ENCODE measurements at regions not wholly inside any gene's neighbourhood (a gene's known extent, or its start where the extent isn't known, plus 50 kb on each side); places are given as distances from the start of the nearest gene placed in this dataset.

- ATAC-seq: no peak
Measured at GRCh38 chr2:16127958-16128357, 187.6 kb downstream of the MYCN start.

GRCh38 chr2:16127276-16127940 lies 187.1 kb downstream of the MYCN start:
- TF ChIP-seq TOX (CRISPR knock-in tag; IDR thresholded peaks at IDR 0.05; ENCODE audit: borderline replicate concordance): no peak
- TF ChIP-seq CSDC2 (CRISPR knock-in tag; IDR thresholded peaks at IDR 0.05): no peak
- ATAC-seq: no peak

More at GRCh38 chr2:16127958-16128357, 187.6 kb downstream of the MYCN start:
- TF ChIP-seq ISL1 (CRISPR knock-in tag; IDR thresholded peaks at IDR 0.05) (no peak), RARB (CRISPR knock-in tag; IDR thresholded peaks at IDR 0.05) (no peak)

GRCh38 chr2:16126517-16127275 lies 186.3 kb downstream of the MYCN start:
- TF ChIP-seq CREB5 (CRISPR knock-in tag; IDR thresholded peaks at IDR 0.05; ENCODE audit: low read depth): no peak
- TF ChIP-seq ISL1 (CRISPR knock-in tag; IDR thresholded peaks at IDR 0.05): no peak
- no peak for TF ChIP-seq ZNF8 (CRISPR knock-in tag; IDR thresholded peaks at IDR 0.05)
- TF ChIP-seq ESRRG (CRISPR knock-in tag; IDR thresholded peaks at IDR 0.05): no peak
- no peak for TF ChIP-seq ZC3H10 (CRISPR knock-in tag; IDR thresholded peaks at IDR 0.05)
- no peak for TF ChIP-seq ARNTL (CRISPR knock-in tag; IDR thresholded peaks at IDR 0.05; ENCODE audit: borderline replicate concordance, low read depth)
- TF ChIP-seq POU6F1 (CRISPR knock-in tag; IDR thresholded peaks at IDR 0.05; ENCODE audit: borderline replicate concordance, low read depth): no peak
- no peak for TF ChIP-seq TCF4 (CRISPR knock-in tag; IDR thresholded peaks at IDR 0.05; ENCODE audit: borderline replicate concordance)
- TF ChIP-seq ZNF70 (CRISPR knock-in tag; IDR thresholded peaks at IDR 0.05): no peak
- TF ChIP-seq TOX (CRISPR knock-in tag; IDR thresholded peaks at IDR 0.05; ENCODE audit: borderline replicate concordance): no peak
- TF ChIP-seq SNAI2 (CRISPR knock-in tag; IDR thresholded peaks at IDR 0.05): no peak
- no peak for TF ChIP-seq PPARA (CRISPR knock-in tag; IDR thresholded peaks at IDR 0.05; ENCODE audit: borderline replicate concordance)

GRCh38 chr2:16125614-16126516 lies 185.5 kb downstream of the MYCN start:
- no peak for ATAC-seq
- no peak for TF ChIP-seq PPARA (CRISPR knock-in tag; IDR thresholded peaks at IDR 0.05; ENCODE audit: borderline replicate concordance)
- no peak for TF ChIP-seq POU6F1 (CRISPR knock-in tag; IDR thresholded peaks at IDR 0.05; ENCODE audit: borderline replicate concordance, low read depth)
- no peak for TF ChIP-seq SNAI2 (CRISPR knock-in tag; IDR thresholded peaks at IDR 0.05)
- no peak for TF ChIP-seq TOX (CRISPR knock-in tag; IDR thresholded peaks at IDR 0.05; ENCODE audit: borderline replicate concordance)
- no peak for TF ChIP-seq CREB5 (CRISPR knock-in tag; IDR thresholded peaks at IDR 0.05; ENCODE audit: low read depth)
- TF ChIP-seq TCF4 (CRISPR knock-in tag; IDR thresholded peaks at IDR 0.05; ENCODE audit: borderline replicate concordance): no peak
- no peak for TF ChIP-seq ISL1 (CRISPR knock-in tag; IDR thresholded peaks at IDR 0.05)
- TF ChIP-seq ZNF565 (CRISPR knock-in tag; conservative IDR thresholded peaks at IDR 0.05; ENCODE audit: low read depth): no peak
- no peak for TF ChIP-seq ARNTL (CRISPR knock-in tag; IDR thresholded peaks at IDR 0.05; ENCODE audit: borderline replicate concordance, low read depth)
- no peak for TF ChIP-seq TSHZ2 (CRISPR knock-in tag; IDR thresholded peaks at IDR 0.05)
- no peak for TF ChIP-seq BACH2 (CRISPR knock-in tag; IDR thresholded peaks at IDR 0.05; ENCODE audit: borderline replicate concordance)
- TF ChIP-seq CSRNP3 (CRISPR knock-in tag; IDR thresholded peaks at IDR 0.05): no peak
- TF ChIP-seq ZC3H10 (CRISPR knock-in tag; IDR thresholded peaks at IDR 0.05): no peak
- TF ChIP-seq CSDC2 (CRISPR knock-in tag; IDR thresholded peaks at IDR 0.05): no peak
- no peak for TF ChIP-seq OSR1 (CRISPR knock-in tag; IDR thresholded peaks at IDR 0.05)
- no peak for TF ChIP-seq ZNF70 (CRISPR knock-in tag; IDR thresholded peaks at IDR 0.05)
- no peak for TF ChIP-seq RARB (CRISPR knock-in tag; IDR thresholded peaks at IDR 0.05)
- no peak for TF ChIP-seq ZFP30 (CRISPR knock-in tag; IDR thresholded peaks at IDR 0.05)
- no peak for TF ChIP-seq ZFP3 (CRISPR knock-in tag; IDR thresholded peaks at IDR 0.05)

More at GRCh38 chr2:16126517-16127275, 186.3 kb downstream of the MYCN start:
- no peak for ATAC-seq
